ENCODE measurements at regions not wholly inside any gene's neighbourhood (a gene's known extent, or its start where the extent isn't known, plus 50 kb on each side); places are given as distances from the start of the nearest gene placed in this dataset.
A peak's percentile ranks its signal among the peaks of the same experiment; 100 is the strongest.
"Not testable (repeated sequence)": the region's sequence is repeated elsewhere in the genome, so short reads cannot be mapped to it uniquely, and the experiment has no call there.

DNA sequence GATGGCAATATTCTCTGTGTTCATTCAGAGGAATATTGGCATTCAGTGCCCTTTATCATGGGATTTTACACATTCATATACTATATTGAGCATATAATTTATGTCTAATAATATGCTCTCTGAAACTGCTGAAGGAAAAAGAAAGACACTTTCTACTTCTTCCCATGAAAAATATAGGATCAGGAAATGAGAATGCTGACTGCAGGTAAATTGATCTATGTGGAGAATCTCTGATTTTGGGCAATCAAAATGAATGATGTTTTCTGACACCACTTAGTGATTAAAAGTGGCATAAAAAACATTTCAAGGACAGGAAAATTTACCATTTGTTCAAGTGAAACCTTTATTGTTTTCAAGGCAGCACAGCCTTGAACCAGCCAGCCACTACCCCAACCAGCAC lies 260.1 kb upstream of the STXBP5 start:
- DNase-seq = no peak

DNA sequence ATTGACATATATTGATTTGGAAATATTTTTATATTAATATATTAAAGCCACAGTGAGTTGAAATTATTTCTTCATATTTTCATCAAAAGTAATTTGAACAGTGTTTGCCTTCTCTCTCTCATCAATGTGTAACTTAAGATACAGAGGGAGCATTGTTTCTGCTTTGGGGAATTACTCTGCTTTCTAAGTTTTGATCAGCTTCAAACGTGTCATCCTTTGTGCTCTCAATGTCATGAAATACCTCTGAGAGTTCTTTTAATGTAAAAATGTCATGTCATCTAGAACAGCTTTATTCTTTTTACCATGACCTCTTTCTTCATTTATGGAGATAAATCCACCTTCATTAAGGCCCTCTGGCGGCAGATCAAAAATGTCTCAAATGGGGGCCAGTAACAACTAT lies 259.4 kb upstream of the STXBP5 start:
- no peak for DNase-seq

DNA sequence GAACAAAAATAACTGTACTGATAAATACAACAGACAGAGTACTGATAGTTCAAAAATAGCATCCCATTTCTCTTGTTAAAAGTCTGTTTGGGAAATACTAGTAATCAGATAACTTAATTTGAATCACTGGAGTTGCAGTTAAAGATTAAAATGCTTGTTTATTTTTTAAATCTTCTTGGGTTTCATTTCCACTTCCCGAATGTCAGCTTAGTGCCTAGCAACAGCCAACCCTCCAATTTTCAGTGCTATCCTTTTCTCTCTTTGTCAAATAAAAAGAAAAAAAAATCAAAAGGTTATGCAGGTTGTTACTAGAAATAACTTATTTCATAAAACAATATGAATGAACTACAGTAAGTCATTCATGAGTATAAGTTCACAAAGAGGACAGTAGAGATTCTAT lies 257.7 kb upstream of the STXBP5 start:
- no peak for DNase-seq

GRCh38 chr6:146948790-146949342 lies 255.4 kb upstream of the STXBP5 start:
- no peak for DNase-seq

GRCh38 chr6:146949425-146949824 lies 254.8 kb upstream of the STXBP5 start:
- no peak for DNase-seq

- peak in 2 of 6 experiments; percentile 4 to 10 for DNase-seq
Measured at GRCh38 chr6:146950351-146950835, 253.8 kb upstream of the STXBP5 start.

- DNase-seq = no peak
Measured at GRCh38 chr6:146955570-146955969, 248.6 kb upstream of the STXBP5 start.

GRCh38 chr6:146957181-146958093 lies 246.8 kb upstream of the STXBP5 start:
- no peak for DNase-seq

DNA sequence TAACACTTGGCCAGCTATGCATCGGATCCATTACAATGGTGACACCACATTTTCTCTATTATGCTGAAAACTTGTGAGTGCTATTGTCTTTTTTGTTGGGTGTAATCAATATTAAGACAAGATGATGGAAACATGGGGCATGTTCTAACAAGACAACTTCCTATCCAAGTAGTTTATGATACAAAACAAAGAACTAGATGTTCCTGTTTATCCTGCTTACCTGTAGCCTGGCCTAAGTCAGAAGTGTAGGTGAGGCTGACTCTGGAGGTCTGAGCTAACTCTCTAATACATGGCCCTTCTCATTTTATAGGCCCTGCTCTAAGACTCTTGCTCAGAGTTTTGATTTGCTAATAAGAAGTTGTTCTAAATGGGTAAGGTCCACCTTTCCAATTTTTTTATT lies 242.4 kb upstream of the STXBP5 start:
- DNase-seq = no peak

DNA sequence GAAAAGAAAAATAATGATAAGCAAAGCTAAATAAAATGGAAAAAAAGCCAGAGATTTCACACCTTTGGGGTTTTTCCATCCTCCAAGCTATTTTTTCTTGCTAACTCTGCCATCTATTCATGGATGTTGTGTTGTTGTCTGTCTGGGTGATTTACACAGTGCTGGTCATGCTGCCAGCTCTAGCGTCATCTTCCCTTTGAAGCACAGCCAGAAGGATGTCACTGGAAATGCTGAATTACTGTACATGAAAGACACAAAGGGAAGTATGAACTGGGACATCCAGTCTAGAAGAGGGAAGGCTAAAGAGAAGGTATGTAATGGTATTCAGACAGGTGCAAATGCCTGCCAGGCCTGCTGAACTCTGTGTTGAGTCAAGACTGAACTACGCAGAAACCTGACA lies 241.9 kb upstream of the STXBP5 start:
- DNase-seq = no peak

GRCh38 chr6:146965110-146965689 lies 239.0 kb upstream of the STXBP5 start:
- DNase-seq = no peak

GRCh38 chr6:146968041-146968760 lies 236.0 kb upstream of the STXBP5 start:
- no peak for DNase-seq

GRCh38 chr6:146972546-146972945 lies 231.7 kb upstream of the STXBP5 start:
- DNase-seq = no peak

DNA sequence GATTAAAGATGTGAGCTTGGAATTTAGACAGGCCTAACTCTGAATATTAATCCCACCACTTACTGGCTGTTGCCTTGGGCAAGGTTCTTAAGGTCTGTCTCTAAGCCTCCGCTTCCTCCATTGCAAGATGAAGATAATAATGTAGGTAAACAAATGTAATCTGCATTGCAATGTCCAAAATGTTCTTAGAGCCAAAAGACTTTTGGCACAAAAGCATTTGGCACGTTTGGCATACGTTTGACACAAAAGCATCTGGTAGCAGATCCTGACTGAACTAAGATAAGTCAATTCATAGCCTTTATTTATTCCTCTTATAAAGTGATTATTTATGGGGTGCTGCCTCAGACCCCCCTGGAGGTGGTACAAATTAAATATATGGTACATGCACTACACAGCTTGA lies 229.9 kb upstream of the STXBP5 start:
- no peak for DNase-seq

DNA sequence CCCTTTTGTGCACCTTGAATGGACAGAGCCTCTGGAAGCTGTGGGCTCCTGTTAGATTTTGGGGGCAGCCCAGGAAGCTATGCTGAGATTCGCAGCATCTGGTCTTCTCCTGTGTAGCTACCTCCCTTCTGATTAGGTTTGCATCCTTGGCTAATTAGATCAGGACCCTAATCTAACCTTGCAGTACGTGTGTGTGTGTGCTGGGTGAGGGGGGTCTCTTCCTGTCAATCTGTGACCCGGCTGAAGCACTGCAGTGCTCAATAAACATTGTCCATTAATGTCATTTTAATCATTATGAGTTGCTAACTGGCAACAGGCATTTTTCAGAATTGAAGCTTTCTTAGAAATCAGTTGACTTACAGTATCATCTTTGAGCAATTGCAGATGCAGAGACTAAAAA lies 229.1 kb upstream of the STXBP5 start:
- DNase-seq = no peak

GRCh38 chr6:146980900-146981329 lies 223.3 kb upstream of the STXBP5 start:
- DNase-seq = no peak

- no peak for DNase-seq
Measured at GRCh38 chr6:146981981-146982380, 222.2 kb upstream of the STXBP5 start.

- no peak for DNase-seq
Measured at GRCh38 chr6:146984251-146984924, 219.8 kb upstream of the STXBP5 start.

DNA sequence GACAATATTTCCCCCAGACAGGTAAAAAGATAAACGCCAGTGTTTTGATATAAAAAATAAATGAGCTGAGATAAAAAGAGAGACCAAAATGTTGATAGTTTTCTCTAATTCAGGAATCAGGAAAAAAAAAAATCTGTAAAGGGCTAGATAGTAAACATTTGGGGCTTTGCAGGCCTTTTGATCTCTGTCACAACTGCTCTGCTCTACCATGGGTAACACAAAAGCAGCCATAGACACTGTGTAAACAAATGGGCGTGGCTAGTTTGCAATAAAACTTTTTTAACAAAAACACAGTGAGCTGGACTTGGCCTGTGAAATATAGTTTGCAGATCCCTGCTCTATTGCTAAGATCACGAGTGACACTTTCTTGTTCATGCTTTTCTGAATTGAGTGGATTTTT lies 219.1 kb upstream of the STXBP5 start:
- DNase-seq = no peak

DNA sequence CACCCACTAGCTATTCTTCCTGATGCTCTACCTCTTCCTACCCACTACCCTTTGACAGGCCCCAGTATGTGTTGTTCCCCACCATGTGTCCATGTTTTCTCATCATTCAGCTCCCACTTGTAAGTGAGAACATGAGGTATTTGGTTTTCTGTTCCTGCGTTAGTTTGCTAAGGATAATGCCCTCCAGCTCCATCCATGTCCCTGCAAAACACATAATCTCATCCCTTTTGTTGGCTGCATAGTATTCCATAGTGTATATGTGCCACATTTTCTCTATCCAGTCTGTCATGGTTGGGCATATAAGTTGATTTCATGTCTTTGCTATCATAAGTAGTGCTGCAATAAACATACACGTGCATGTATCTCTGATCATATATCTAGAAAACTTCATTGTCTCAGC lies 218.3 kb upstream of the STXBP5 start:
- no peak for DNase-seq

GRCh38 chr6:146987938-146988337 lies 216.3 kb upstream of the STXBP5 start:
- DNase-seq = not testable (repeated sequence)

DNA sequence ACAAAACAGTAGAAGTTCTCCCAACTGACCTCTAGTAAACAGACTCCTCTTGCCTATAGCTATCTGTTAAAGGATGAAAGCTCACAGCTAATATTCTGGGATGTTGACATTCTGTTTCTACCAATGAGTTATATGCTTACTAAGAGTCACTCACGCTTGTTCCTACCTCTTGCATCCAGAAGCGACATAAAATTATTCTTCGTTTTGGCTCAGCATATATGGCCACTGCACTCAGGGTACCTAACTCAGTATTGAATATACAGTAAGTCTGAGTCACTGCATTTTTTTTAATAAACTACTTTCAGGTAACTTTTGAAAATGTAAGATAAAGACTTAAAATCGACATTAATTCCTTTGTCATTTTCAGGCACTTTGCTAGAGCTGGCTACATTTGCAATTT lies 214.4 kb upstream of the STXBP5 start:
- DNase-seq = no peak

DNA sequence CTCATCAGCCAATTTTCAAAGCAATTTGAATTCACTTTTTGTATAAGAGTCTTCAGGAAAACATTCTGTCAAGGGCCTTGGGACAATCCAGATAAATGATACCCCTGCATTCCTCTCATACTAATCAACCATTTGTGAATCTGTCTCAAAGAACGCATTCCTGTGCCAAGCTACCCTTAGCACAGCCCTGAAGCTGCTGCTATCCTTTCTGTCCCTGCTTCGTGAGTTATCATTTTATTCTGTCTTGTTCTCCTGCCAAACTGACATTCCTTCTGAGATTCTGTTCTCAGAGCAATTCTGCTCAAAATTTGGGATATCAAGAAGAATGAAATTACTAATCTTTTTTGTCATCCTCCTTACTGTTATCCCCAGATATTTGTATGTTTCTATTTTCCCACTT lies 213.9 kb upstream of the STXBP5 start:
- DNase-seq = no peak
